ENCODE measurements at regions not wholly inside any gene's neighbourhood (a gene's known extent, or its start where the extent isn't known, plus 50 kb on each side); places are given as distances from the start of the nearest gene placed in this dataset.

DNA sequence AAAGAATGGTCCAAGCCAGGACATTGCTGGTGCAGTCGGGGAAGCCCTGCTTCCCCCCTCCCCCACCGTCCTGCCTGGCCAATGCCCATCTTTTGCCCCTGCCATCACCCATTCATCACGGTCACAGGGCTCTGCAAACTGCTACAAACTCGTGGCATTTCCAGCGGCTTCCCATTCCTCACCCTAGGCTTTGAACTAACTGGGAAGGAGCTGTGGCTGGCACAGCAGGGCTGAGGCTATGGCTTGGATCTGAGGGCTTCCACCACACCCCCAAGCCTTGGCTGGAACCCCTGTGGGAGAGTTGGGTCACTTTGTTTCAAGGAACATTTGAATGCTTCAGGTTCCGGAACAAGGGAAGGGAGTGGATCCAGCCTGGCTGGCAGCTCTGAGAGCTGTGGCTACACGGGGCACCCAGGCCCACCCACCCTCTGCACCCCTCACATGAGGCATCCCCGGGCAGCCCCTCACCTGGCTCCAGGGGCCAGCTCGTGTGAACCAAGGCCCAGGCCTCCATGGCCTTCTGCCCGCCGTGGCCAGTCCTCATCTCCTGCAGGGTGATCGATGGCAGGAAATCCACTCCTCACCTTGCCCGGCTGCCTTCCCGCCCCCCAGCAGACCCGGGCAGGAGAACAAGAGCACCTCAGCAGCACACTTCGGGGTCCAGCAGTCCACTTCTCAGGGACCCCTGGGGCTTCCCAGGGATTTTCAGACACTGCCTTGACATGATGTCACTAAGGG lies 58.8 kb upstream of the OTOS start:
- no peak for DNase-seq (ENCODE audit: low read depth)
- no peak overlapping the region for H3K4me3 ChIP-seq (ENCODE audit: low read length)
- TF ChIP-seq, protein P1, sequence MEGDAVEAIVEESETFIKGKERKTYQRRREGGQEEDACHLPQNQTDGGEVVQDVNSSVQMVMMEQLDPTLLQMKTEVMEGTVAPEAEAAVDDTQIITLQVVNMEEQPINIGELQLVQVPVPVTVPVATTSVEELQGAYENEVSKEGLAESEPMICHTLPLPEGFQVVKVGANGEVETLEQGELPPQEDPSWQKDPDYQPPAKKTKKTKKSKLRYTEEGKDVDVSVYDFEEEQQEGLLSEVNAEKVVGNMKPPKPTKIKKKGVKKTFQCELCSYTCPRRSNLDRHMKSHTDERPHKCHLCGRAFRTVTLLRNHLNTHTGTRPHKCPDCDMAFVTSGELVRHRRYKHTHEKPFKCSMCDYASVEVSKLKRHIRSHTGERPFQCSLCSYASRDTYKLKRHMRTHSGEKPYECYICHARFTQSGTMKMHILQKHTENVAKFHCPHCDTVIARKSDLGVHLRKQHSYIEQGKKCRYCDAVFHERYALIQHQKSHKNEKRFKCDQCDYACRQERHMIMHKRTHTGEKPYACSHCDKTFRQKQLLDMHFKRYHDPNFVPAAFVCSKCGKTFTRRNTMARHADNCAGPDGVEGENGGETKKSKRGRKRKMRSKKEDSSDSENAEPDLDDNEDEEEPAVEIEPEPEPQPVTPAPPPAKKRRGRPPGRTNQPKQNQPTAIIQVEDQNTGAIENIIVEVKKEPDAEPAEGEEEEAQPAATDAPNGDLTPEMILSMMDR (IDR thresholded peaks at IDR 0.05; ENCODE audit: insufficient read depth, low read depth, low read length, missing control alignments) = no peak

DNA sequence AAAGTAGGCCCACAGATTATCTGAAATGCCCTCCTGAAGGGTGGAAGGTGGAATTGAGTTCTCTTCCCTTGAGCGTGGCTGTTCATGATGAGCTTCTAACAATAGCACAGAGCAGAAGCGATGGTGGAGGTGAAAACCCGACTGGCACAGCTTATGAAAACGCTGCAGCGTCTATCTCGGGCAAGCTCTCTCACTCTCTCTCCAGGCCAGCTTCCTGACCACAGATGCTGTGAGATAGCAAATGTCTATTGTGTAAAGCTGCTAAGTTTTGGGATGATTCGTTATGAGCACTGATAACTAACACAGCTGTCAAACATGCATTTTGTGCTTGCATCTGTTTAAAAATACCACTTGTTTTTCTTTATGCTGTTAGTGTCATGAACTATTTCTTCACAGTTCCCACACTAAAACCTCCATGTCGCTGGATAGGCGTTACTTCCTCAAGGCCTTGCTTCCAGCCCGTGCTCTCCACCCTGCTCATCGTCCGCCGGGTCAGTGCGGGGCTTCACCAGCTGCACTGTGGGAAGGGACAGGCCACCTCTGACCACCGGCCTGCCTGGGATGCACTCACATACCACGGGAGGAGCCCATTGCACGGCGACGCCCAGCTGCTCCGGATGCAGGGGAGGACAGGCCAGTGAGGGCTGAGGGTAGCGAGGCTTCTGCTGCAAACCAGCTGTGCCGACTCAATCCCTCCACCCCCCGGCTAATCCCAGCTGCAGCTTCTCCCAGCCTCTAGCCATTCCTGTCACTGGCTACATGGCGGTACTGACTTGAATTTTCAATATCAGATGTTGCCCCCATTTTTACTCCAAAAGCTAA lies 60.0 kb upstream of the OTOS start:
- TF ChIP-seq, protein P1 (IDR thresholded peaks at IDR 0.05; ENCODE audit: insufficient read depth, low read depth, low read length, missing control alignments) = no peak
- no peak overlapping the region for H3K4me3 ChIP-seq (ENCODE audit: low read length)
- no peak for DNase-seq (ENCODE audit: low read depth)

DNA sequence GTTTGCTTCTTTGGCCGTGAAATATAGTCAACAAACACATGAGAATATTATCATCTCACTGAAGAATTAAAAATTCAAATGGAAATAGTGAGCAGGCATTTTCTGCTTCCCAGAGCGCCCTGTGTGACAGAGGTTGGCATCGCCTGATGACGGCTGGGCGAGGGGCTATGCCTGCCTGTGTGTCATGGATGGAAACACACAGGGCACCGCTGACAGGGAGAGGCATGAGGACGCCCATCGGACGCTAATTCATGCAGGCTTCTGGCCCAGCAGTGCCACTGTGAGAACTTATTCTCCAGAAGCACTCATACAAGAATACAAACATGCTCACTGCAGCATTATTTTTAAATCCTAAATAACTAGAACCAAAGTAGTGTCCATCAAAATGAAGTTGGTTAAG lies 61.4 kb upstream of the OTOS start:
- no peak overlapping the region for H3K4me3 ChIP-seq (ENCODE audit: low read length)
- TF ChIP-seq, protein P1 (IDR thresholded peaks at IDR 0.05; ENCODE audit: insufficient read depth, low read depth, low read length, missing control alignments) = no peak
- DNase-seq (ENCODE audit: low read depth) = no peak

DNA sequence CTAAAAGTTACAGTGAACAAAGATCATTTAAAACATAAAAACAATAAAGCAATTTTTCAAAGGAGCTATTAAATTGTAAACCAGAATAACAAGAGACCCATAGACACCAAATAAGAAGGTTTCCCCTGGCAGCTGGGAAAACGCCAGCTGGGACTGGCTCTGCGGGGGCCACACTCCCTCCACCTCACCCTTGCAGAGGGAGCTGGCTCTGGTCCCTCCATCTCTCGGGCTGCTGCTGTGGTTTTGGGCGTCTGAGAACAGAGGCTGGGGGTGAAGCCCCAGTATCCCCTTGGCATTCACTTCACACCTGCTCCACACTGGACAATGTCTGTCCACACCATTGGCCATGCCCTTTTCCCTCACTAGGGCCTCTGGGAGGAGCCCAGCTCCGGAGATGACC lies 62.1 kb upstream of the OTOS start:
- DNase-seq (ENCODE audit: low read depth) = no peak
- TF ChIP-seq, protein P1 (IDR thresholded peaks at IDR 0.05; ENCODE audit: insufficient read depth, low read depth, low read length, missing control alignments) = no peak

DNA sequence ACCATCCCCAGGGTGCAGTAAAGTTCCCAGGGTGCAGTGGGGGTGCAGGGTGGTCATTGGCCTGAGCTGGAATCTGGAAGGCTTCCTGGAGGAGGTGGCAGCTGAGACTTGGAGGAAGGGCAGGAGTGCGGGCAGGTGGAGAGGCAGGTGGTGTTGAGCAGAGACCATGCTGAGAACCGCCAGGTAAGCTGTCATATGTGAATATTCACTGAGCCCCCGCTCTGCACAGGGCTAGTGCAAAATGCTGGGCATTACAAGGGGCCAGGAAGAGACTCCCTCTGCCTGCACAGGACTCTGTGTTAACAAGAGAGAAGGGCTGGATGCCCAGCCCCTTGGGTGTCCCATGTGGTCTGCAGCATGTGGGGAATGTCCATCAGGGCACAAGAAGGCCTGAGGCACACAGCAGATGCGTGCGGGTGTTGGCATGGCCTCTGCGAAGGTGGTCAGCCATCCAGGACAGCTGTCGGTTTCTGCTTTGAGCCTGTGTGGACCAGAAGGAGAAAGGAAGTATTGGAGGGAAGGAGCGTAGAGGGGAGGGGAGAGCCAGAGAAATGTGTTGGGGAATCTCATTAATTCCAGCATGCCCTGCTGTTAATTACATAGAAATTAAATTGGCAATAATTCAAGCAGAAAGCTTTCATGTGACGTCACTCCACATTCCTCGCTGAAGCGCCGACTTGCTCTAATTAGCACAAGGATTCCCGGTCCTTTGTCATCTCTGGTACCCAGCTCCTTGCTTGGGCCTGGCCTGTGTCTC lies 62.8 kb upstream of the OTOS start:
- TF ChIP-seq, protein P1 (IDR thresholded peaks at IDR 0.05; ENCODE audit: insufficient read depth, low read depth, low read length, missing control alignments) = no peak
- DNase-seq (ENCODE audit: low read depth) = no peak
- no peak overlapping the region for H3K4me3 ChIP-seq (ENCODE audit: low read length)

More for the DNA sequence above, 62.1 kb upstream of the OTOS start:
- H3K4me3 ChIP-seq (ENCODE audit: low read length) = no peak overlapping the region

DNA sequence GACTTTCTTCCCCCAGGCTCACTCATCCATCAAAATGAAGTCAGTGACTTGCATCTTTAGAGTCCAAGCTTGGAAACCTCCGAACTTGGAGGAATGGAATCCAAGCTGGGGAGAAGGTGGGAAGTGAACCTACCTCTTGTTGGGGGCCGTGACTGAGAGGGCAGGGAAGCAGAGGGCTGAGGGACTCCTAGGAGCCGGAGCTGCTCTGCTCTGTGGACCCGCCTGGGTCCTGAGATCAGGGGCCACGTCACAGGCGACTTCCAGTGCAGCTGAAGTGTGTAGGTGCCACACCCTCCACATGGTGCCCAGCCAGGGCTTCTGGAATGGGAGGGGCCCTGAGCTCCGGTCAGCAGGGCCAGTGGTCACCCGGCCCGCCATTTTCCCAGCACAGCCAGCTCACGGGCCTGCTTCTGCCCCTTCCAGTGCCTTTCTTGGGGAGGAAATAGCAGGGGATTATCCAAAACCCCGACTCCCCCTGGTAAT lies 63.4 kb upstream of the OTOS start:
- TF ChIP-seq, protein P1 (IDR thresholded peaks at IDR 0.05; ENCODE audit: insufficient read depth, low read depth, low read length, missing control alignments) = no peak
- DNase-seq (ENCODE audit: low read depth) = no peak
- H3K4me3 ChIP-seq (ENCODE audit: low read length) = no peak overlapping the region

Measured in epithelial cell of esophagus (primary cell).